ENCODE measurements at regions not wholly inside any gene's neighbourhood (a gene's known extent, or its start where the extent isn't known, plus 50 kb on each side); places are given as distances from the start of the nearest gene placed in this dataset.
A peak's percentile ranks its signal among the peaks of the same experiment; 100 is the strongest.
"Not testable (repeated sequence)": the region's sequence is repeated elsewhere in the genome, so short reads cannot be mapped to it uniquely, and the experiment has no call there.

- DNase-seq, result no peak
Observed at GRCh38 chr7:106372595-106373318, 88.0 kb upstream of the NAMPT start.

DNA sequence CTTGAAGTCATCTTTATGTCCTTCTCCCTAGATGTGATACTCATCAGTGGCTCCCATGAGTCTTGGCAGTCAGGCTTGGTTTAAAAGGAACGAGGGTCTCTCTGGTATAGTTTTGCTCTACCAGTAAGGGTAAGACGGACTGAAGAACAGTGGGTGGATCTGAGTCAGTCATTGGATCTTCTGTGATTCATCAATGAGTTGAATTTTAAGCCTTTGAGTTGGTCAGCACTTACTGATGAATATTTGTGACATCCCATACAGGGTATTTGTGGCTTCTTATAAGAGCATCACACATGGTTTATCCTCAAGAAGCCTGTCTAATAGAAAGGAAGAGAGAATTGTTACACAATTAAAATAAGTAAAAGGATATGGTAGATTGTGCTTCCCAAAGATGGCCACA is 87.3 kb upstream of the NAMPT start:
- no peak for DNase-seq

- DNase-seq, result no peak
Observed at GRCh38 chr7:106371629-106372028, 86.8 kb upstream of the NAMPT start.

DNA sequence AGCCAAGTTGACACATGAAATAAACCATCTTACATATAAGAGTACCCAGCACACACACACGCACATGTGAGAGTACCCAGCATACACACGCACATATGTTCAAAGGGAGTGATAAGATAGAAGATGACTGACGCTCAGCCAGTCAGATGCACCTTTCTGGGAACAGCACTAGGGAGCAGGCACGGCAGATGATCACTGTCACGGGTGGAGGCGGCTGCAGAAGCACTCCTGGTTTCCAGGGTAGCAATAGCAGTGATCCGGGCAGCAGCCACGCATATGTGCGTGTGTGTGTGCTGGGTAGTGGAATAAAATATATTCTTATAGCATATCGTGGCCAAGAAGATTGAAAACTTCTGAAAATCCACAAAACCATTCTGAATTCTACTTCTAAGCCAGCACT is 85.8 kb upstream of the NAMPT start:
- no peak for DNase-seq

GRCh38 chr7:106369816-106370215 is 85.0 kb upstream of the NAMPT start:
- DNase-seq, result no peak

- DNase-seq, result no peak
Observed at GRCh38 chr7:106369352-106369751, 84.6 kb upstream of the NAMPT start.

DNA sequence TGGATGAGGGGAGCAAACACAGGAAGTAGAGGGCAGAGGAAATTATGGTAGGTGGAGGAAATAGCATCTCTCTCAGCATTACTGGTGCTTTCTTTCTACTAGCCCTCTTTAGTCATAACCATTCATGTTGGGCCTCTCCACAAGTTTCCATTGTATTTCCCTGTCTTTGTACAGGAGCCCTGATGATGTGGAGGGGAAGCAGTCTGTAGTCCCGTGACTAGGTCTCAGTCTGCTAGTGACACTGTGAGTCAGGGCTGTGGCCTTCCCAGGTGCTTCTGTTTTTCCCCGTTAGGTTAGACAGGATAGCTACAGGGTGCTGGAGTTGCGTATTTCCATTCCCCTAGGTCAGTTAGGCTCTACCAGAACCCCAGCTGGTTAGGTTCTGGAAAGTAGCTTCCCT is 82.9 kb upstream of the NAMPT start:
- DNase-seq, result no peak

DNA sequence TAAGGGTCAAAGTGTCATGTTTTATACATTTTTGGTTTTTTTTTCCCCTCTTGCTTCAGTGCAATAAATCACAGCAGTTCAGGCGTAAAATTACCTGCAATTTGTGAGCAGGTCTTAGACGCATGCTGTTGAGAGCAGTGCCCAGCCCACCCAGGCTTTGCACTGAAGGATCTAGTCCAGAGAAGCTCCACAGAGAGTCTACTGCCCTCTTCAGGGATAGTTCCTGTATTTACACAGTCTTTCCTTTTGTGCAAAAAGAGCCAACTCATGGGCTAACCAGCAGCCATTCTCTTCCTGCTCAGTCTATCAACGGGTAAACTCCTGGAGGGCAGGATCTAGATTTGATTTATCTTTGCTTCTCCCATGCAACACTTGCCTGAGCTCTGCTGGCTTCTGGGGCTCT is 82.2 kb upstream of the NAMPT start:
- DNase-seq, result no peak

- no peak for DNase-seq
Observed at GRCh38 chr7:106365252-106366005, 80.6 kb upstream of the NAMPT start.

DNA sequence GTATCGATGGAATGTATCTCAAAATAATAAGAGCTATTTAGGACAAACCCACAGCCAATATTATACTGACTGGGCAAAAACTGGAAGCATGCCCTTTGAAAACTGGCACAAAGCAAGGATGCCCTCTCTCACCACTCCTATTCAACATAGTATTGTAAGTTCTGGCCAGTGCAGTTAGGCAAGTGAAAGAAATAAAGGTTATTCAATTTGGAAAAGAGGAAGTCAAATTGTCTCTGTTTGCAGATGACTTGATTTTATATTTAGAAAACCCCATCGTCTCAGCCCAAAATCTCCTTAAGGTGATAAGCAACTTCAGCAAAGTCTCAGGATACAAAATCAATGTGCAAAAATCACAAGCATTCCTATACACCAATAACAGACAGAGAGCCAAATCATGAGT is 77.7 kb upstream of the NAMPT start:
- DNase-seq, result not testable (repeated sequence)

GRCh38 chr7:106358103-106358663 is 73.4 kb upstream of the NAMPT start:
- DNase-seq, result no peak

DNA sequence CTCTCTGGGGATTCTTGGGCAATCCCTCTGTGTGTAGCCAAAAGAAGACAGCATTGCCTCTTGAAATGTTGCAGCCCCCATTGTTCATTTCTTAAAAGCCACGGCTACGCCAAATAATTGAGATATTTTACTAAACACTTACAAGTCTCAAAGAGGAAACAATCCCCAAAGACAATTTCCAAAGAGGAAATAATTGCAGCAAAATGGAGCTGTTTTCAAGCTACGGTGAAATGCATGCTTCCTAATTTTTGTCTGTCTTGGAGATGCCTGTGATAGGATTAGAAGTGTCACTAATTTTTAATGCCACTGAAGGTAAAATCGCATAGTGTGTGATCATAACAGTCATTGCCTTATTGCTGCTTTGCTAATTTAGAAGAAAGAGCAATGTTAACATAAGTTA is 72.9 kb upstream of the NAMPT start:
- no peak for DNase-seq

- no peak for DNase-seq
Observed at GRCh38 chr7:106354822-106355221, 70.0 kb upstream of the NAMPT start.

GRCh38 chr7:106353944-106354343 is 69.2 kb upstream of the NAMPT start:
- DNase-seq, result no peak

- DNase-seq, result no peak
Observed at GRCh38 chr7:106348231-106348630, 63.4 kb upstream of the NAMPT start.

- DNase-seq, result no peak
Observed at GRCh38 chr7:106347229-106347833, 62.5 kb upstream of the NAMPT start.

- DNase-seq, result peak in 1 of 2 donors; percentile 32
Observed at GRCh38 chr7:106346678-106347217, 62.0 kb upstream of the NAMPT start.

GRCh38 chr7:106346167-106346677 is 61.4 kb upstream of the NAMPT start:
- no peak for DNase-seq

- no peak for DNase-seq
Observed at GRCh38 chr7:106345421-106346166, 60.8 kb upstream of the NAMPT start.

DNA sequence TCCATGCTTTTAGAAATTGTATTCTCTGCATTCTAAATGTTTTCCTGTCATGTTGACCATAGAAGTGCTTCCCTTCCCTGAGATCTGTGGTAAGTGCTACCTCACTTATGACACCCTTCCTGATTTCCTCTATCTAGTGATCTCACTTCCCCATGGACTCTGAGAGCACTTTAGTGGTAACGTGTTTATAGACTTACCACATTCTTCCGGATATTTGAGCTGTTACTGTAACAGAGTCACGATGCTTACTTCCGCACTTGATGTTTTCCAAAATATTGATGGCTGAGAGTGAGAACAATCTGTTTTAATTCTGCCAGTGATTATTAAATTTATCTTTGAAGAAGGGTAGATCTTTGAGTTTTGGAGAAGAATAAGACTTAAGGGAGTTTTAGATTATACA is 60.1 kb upstream of the NAMPT start:
- no peak for DNase-seq

DNA sequence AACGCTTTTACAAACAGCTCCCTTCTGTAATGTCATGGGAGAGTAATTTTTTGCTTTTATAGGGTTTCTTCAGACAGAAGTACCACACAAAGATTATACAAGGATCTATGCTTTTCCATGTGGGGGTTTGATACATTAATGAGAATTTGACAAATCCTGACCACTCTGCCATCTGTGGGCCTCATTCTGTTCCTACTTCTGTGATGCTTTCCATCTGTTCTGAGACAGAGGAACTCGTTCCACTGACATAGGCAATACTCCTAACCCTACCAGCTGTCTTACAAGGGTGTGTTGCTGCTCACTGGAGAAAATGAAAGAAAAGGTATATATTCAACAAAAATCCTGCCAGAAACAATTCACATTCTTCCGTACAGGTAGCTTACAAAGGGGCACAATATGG is 59.4 kb upstream of the NAMPT start:
- DNase-seq, result no peak

DNA sequence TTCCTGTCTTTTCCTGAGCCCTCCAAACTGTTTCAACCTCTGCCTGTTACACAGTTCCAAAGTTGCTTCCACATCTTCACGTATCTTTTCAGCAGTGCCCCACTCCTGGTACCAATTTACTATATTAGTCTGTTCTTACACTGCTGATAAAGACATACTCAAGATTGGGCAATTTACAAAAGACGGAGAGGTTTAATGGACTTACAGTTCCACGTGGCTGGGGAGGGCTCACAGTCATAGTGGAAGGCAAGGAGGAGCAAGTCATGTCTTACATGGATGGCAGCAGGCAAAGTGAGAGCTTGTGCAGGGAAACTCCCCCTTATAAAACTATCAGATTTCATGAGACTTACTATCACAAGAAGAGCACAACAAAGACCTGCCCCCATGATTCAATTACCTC is 57.3 kb upstream of the NAMPT start:
- not testable (repeated sequence) for DNase-seq

DNA sequence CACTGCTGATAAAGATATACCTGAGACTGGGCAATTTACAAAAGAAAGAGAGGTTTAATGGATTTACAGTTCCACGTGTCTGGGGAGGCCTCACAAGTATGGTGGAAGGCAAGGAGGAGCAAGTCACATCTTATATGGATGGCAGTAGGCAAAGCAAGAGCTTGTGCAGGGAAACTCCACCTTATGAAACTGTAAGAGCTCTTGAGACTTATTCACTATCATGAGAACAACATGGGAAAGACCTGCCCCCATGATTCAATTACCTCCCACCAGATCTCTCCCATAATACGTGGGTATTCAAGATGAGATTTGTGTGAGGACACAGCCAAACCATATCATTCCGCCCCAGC is 55.4 kb upstream of the NAMPT start:
- DNase-seq, result not testable (repeated sequence)
